Left renal pelvis (tissue), 4 donors: ENCODE measurements at regions not wholly inside any gene's neighbourhood (a gene's known extent, or its start where the extent isn't known, plus 50 kb on each side); places are given as distances from the start of the nearest gene placed in this dataset.
"Not testable (repeated sequence)": the region's sequence is repeated elsewhere in the genome, so short reads cannot be mapped to it uniquely, and the experiment has no call there.

ENCODE experiments used
- DNase-seq, 4 donors: peaks; one replicate each; pipeline ENCODE4 v3.0.0-alpha.2; 2013; ENCODE audit warnings: low read depth in 4 of 4, low spot score in 3 of 4

DNA sequence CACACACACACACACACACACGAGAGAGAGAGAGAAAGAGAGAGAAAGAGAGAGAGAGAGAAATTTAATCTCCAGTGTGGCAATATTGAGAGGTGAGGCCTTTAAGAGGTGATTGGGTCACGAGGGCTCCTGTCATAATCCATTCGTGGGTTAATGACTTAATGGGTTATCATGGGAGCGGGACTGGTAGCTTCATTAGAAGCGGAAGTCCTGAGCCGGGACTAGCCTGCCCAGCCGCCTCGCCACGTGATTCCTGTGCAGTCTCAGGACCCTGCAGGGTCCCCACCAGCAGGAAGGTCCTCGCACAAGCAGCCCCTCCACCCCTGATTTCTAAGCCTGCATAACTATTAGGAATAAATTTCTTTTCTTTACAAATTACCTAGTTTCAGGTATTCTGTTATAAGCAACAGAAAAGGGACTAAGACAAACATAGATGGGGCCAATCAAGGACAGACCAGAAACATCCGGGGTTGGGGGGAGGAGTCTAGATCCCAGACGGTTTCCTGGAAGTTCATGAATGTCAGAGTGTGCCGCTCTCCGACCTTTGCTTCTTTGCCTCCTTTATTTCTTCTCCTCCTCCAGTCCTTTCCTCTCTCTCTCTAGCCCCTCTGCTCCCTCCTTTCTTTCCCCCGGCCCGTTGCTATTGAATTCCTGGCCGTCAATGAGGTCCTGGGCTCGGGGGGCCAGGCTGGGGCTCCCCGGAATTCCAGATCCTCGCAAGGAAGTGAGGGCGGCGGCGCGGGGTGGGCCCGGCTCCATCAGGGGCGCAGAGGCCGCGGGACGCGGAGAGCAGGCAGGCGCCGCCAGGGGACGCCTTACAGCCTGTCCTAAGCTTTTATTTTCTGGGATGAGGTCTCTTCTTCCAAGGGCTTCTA is 146.8 kb downstream of the CYP26A1 start:
- DNase-seq, result no peak

- no peak for DNase-seq
Measured at GRCh38 chr10:93221171-93221496, 147.4 kb downstream of the CYP26A1 start.

DNA sequence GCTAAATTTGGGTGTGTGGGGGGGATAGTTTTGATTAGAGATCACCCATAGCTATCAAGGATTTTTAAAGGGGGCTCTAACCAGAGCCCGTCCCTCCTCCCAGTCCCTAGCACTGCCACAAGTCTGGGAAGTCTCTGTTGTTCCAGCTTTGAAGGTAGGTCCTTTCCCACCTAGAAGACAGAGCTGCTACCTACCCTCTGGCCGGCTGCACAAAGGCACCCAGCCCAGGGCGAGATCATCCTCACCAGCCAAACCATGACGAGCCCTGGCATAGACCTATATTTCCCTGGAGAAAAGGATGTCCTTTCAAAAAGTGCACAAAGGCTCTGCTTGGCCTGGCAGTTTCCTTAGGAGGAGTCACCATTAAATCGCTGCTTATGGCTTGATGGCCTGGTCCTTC is 147.8 kb downstream of the CYP26A1 start:
- DNase-seq, result no peak

GRCh38 chr10:93222211-93222754 is 148.6 kb downstream of the CYP26A1 start:
- no peak for DNase-seq

- DNase-seq, result no peak
Measured at GRCh38 chr10:93222876-93223275, 149.2 kb downstream of the CYP26A1 start.

DNA sequence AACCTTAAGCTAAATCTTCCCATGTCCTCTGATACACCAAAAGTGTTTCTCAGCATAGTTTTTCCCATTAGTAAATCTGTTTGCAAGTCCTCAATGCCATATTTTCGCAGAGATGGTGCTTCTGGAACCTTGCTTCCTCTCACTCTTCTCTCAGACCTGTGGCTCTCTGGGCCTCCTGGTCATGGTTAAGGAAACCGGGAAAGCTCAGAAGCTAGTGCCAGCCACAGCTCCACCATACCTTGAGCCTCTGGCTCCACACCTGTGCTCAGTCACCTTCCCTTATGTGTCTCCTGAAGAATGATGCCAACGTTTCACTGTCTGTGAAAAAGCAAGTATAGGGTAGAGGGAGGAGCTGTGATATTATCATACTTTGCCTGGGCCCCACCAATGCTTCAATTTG is 149.6 kb downstream of the CYP26A1 start:
- no peak for DNase-seq

DNA sequence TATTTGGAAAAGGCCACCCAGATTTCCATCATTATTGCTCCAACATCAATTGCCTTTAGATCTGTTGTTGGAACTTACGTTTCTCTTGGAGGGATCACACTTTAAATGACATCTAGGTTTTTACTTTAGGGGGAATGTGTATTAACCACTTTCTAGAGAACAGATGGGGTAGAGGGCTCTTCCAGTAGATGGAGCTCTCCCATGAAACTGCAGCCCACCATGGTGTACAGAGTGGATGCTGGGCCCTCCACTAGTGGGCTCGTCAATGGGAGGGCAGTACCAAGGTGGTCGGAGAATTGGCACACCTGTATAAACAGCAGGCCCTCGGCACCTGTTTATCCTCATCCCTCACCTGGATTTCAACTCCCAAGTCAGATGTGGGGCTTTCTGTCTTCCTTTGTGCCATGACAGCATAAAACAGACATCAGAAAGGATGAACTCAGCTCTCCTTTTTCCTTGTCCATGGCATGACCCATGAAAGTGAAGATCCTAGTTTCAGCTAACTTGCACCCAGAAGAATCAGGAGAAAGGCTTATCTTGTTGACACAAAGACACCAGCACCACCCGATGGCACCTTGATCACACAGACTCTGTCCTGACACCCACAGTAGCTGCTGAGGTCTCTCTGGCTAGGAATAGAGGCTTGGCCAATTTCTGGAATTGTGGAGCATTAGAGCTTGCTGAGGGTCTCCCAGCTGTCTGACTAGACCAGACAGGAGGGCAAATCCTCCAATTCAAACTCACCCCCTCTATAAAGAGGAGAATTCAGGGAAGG is 150.5 kb downstream of the CYP26A1 start:
- DNase-seq, result no peak

DNA sequence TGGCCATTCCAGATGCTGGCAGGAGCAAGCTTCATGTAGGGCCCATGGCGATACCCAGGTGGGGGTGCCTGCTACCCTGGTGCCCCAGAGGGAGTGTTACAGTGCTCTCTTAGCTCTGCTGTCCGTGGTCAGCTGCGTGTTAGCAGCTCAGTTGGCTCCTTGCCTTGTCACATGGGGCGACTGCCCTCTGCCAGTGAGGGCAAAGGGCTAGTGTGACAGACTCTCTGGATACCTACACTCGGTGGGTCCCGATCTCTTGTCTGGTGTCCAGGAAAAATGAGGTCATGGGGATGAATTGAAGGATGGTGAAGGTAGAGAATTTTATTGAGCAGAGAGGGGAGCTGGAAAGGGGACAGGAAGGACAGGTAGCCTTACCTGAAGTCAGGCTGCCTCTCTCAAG is 152.2 kb downstream of the CYP26A1 start:
- no peak for DNase-seq

GRCh38 chr10:93226619-93227018 is 152.9 kb downstream of the CYP26A1 start:
- DNase-seq, result no peak

DNA sequence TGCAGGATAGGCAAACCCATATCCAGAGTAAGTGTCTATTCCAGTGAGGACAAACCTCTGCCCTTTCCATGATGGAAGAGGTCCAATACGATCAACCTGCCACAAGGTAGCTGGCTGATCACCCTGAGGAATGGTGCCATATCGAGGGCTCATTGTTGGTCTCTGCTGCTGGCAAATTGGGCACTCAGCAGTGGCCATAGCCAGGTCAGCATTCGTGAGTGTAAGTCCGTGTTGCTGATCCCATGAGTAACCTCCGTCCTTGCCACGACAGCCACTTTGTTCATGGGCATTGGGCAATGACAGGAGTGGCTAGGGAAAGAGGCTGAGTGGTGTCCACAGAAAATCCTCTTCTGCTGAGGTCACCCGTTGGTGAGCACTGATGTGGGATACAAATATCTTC is 156.9 kb downstream of the CYP26A1 start:
- not testable (repeated sequence) for DNase-seq

DNA sequence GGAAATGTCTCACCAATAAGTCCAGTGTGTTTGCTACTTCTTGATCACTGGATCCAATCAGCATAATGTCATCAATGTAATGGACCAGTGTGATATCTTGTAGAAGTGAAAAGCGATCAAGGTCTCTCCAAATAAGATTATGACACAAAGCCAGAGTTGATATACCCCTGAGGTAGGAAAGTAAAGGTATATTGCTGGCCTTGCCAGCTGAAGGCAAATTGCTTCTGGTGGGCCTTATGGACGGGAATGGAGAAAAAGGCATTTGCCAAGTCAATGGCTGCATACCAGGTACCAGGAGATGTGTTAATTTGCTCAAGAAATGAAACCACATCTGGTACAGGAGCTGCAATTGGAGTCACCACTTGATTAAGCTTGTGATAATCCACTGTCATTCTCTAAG is 158.5 kb downstream of the CYP26A1 start:
- not testable (repeated sequence) for DNase-seq

DNA sequence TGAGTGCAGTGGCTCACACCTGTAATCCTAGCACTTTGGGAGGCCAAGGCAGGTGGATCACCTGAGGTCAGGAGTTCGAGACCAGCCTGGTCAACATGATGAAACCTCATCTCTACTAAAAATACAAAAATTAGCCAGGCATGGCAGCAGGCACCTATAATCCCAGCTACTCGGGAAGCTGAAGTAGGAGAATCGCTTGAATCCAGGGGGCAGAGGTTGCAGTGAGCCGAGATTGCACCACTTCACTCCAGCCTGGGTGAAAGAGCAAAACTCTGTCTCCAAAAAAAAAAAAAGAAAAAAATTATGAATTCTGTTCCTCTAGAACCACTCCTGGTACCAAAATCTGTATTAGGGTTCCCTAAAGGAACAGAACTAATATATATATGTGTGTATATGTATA is 161.2 kb downstream of the CYP26A1 start:
- not testable (repeated sequence) for DNase-seq

DNA sequence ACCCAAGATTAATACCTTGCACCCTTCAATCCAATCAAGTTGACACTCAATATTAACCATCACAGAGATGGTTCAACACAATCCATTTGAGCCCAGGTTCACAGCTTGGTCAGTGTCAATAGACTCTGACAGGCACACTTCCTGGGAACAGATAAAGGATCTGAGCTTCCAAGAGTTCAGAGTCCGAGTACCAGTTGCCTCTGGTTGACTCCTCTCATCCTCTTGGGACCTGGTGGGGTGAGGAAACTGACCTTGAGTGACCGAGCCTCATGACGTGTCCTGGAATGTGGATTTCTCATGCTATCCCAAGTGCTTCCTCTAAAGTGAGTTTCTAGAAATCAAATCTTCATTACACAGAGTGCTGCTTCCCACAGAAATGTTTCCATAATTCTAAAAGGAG is 162.0 kb downstream of the CYP26A1 start:
- DNase-seq, result no peak

DNA sequence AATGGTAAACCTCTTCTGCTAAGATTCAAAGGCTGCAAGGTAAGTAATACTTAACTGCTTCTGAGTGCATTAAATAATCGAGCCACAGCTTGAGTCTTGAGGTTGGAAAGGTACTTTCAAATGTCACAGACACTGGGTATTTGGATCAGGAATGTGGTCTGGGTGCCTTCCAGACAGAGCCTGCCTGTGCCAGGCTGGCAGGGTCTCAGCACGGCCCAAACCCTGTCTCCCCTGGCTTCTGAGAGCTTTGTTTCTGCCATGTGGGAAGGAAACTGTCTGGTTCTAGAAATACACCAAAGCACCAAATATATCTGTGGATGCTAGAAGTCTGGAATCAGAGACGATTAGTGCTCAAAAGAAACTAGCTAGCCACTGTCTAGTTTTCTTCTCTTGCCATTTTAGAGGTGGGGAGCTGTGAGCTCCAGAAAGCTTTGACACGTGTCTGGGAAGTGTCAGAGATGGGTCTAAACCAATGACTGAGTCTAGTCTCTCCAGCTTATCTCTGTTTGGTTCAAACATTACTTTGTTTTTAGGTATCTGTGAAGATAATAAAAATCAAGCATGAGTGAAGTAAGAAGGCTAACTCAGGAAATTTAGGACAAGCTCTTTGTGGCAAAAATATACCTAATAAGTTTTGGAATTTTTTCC is 162.8 kb downstream of the CYP26A1 start:
- no peak for DNase-seq

GRCh38 chr10:93245147-93245546 is 171.5 kb downstream of the CYP26A1 start:
- no peak for DNase-seq

GRCh38 chr10:93245779-93246178 is 172.1 kb downstream of the CYP26A1 start:
- DNase-seq, result peak in 2 of 4 donors; percentile 18 to 22

DNA sequence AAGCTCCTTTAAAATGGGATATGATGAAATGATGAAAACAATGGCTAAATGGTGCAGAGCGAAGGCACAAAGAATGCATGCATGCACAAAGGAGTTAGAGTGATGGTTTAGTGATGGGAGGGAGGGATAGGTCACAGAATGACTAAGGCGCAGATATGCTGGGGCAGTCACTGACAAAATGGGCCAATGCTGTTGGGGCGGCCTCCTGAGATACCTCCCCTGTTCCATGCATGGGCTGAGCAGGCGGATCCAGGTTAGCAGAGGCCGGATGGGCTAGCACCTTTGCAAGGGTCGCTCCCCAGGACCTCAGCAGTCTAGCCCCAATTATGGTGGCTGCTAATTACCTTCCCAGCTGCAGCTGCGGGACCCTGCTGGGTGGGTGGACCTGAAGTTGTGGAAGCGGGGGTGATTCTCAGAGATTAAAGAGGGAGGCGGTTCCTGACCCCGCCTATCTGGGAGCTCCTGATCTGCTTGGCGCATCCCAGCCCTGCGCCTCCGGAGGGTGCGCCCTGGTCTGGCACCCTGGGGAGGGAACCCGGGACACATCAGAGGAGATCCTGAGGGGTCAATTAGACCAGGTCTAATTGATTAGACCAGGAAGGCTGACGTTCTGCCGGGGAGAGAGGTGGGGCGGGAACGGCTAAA is 175.0 kb downstream of the CYP26A1 start:
- no peak for DNase-seq

DNA sequence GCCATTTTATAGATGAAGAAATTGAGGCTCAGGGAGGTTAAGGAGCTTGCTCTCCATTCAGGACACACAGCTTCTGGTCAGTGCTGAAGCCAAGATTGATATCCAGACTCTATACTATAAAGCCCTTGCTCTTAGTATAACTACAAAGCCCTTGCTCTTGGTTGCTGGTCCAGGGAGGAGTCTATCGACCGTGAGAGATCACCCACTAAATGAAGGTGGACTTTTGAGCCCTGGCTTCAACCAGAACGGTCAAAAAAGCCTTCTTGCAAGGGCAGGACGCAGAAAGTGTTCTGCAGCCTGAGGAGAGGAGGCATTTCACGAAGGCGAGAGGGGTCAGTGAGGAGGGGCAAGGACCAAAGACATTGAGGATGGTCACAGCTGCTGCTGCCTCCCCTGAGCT is 176.3 kb downstream of the CYP26A1 start:
- no peak for DNase-seq

GRCh38 chr10:93254180-93254853 is 180.6 kb downstream of the CYP26A1 start:
- no peak for DNase-seq

DNA sequence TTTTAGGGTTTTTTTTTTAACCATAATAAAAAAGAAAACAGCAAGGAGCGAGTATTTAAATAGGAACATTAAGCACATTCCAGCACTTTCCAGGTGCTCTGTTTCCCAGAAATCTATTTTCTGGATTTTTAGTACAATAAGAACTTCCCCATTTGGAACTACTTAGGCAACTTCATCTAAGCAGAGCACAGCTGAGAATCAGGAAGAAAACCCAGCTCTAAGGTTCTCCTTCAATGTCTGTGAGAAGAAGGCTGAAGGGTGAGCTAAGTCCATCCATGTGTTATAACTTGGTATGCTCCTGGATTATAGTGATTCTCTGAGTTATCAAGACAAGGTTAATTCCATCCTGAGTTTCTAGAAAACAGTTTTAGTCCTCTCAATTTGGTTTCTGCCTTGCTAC is 181.9 kb downstream of the CYP26A1 start:
- no peak for DNase-seq
